Astrocyte of the spinal cord (primary cell): ENCODE measurements at regions not wholly inside any gene's neighbourhood (a gene's known extent, or its start where the extent isn't known, plus 50 kb on each side); places are given as distances from the start of the nearest gene placed in this dataset.

ENCODE experiments used
- DNase-seq: peaks from one replicate; pipeline ENCODE4 v3.0.0; 2011; ENCODE audit warnings: low read depth, low spot score
- H3K4me3 ChIP-seq: 2 replicates; pipeline ENCODE4 v1.5.1; 2011; ENCODE audit warnings: low read depth, mild to moderate bottlenecking, low read length, moderate library complexity
- CTCF ChIP-seq: IDR thresholded peaks from 2 replicates; pipeline ENCODE4 v1.5.1; 2012; ENCODE audit warnings: low read depth, mild to moderate bottlenecking, low read length, inconsistent platforms
- in situ Hi-C: cut with HindIII; loops from 2 replicates; pipeline ENCODE4 v1.10.0; 2017; ENCODE audit warnings: low sequenced_read_pairs

DNA sequence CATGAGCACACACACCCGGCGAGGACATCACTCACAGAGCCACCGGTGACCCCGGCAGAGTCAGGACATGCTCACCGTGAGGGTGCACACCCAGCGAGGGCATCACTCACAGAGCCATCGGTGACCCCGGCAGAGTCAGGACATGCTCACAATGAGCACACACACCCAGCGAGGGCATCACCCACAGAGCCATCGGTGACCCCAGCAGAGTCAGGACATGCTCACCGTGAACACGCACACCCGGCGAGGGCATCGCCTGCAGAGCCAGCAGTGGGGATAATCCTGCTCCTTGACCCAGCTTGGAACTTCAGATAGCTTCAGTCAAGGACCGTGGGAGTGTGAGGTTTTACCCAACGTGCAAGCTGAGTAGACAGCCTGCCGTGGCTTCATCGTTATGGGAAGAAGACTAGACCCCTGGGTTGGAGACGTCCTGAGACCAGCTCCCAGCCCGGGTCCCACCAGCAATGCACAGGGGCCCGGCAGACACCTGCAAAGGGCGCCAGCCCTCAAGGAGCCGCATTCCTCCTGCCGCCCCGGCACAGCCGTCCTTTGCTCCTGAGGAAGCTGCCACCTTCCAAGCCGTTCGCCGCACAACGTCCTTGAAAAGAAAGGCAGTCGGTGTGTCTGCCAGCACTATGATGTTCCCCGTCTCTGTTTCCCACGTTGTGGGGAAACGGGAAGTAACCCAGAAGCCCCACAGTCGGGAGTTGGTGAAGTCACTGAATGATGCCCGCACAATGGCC is 192.3 kb downstream of the DLL1 start:
- no peak for DNase-seq
- TF ChIP-seq CTCF = no peak
- H3K4me3 ChIP-seq = no peak overlapping the region
- in situ Hi-C loops = no loop called here

GRCh38 chr6:170097505-170098427 is 193.1 kb downstream of the DLL1 start:
- in situ Hi-C loops = no loop called here
- TF ChIP-seq CTCF = no peak
- DNase-seq = no peak
- no peak overlapping the region for H3K4me3 ChIP-seq

DNA sequence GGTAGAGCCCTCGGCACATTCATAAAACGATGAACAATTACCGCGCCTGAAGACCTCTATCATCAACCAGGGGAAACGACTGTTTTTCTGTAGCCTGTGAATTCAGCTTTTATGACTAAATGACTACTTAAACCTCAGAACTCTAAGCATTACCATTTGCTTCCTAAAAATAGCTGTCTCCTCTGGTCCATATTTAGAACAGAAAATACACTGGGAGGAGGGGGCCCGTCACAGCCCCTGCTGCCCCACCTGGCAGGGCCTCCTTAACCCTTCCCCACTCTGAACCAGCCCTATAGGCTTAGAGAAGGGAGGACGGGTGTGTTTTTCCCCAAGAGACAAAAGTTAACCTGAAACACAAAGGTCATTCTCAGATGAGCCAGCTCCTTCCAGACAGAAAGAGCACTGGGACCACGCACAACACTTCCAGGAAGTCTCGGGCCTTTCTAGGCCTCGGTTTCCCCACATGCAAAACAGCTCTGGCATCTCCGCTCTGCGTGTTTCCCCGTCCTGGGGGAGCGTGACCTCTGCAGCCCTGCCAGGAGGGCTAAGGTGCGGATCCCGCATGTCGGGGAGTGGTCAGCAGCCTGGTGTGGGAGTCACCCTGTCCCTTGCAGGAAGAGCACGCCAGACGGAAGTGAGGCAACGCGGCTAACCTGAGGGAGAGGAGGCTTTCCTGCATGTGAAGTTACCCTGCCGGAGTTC is 193.9 kb downstream of the DLL1 start:
- DNase-seq = no peak
- in situ Hi-C loops = no loop called here
- H3K4me3 ChIP-seq = no peak overlapping the region
- TF ChIP-seq CTCF = no peak

DNA sequence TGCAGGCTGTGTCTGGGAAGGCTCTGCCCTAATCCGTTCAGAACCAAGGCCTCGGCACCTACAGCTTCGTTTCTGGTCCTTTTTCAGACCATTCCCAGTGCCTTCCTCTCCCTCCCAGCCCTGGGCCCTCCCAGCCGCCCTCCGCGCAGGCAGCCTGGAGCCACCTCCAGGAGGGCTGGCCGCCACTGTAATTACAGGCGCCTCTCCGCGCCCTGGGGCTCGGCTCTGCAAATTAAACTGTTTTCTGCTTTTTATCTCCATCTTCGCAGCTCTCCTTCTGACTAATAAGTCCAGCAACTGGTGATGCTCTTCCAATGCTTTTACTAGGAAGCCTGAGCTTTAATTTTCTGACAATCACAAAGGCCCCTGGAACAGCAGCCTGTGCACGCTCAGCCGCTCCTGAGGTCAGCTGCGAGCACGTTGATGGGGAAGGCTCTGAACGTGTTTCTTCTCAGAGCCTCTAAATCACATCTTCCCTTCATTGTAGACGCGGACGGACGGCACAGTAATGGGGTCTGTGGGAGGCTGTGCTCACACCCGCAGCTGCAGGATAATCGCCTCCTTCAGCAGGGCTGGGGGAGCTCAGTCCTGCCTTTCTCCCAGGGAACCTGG is 194.6 kb downstream of the DLL1 start:
- no peak overlapping the region for H3K4me3 ChIP-seq
- in situ Hi-C loops = no loop called here
- no peak for DNase-seq
- TF ChIP-seq CTCF = no peak

GRCh38 chr6:170095273-170095981 is 195.5 kb downstream of the DLL1 start:
- DNase-seq = no peak
- in situ Hi-C loops = no loop called here
- no peak for TF ChIP-seq CTCF

More at GRCh38 chr6:170095273-170095981, 195.5 kb downstream of the DLL1 start:
- no peak overlapping the region for H3K4me3 ChIP-seq
